ENCODE measurements at regions not wholly inside any gene's neighbourhood (a gene's known extent, or its start where the extent isn't known, plus 50 kb on each side); places are given as distances from the start of the nearest gene placed in this dataset.

DNA sequence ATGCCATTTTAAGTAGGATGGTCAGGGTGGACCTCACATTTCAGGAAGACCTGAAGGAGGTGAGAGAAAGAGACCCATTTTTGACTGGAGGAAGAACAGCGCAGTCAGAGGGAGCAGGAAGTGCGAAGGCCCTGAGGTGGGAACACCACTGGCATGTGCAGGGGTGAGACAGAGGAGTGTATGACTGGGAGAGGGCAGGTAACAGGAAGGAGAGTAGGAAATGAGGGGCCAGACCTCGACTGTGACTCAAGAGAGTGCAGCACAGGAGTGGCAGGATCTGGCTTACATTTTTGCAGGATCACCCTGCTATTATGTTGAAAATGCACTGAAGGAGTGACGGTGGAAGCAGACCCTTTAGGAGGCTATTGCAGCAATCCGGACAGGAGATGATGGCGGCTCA, 117.7 kb upstream of the CDYL start:
- Histone ChIP-seq H3K9me3 (replicated peaks; ENCODE audit: control insufficient read depth, insufficient read depth, low read length) (no peaks in the 10 kb centered on the region), H3K27me3 (ENCODE audit: control insufficient read depth in 2 of 2, insufficient read depth in 2 of 2, low read length in 2 of 2) (no peaks in the 10 kb centered on the region), H3K9me1 (replicated peaks; ENCODE audit: control insufficient read depth, extremely low read depth, insufficient read depth, low read length) (no peaks in the 10 kb centered on the region), H3K9ac (replicated peaks; ENCODE audit: extremely low read depth, insufficient read depth, low read length) (no peak overlapping the region), H3K4me3 (replicated peaks in 1 of 3; ENCODE audit: insufficient read depth in 1 of 3, low read depth in 1 of 3, low read length in 3 of 3) (no peak overlapping the region), H4K20me1 (replicated peaks; ENCODE audit: control insufficient read depth, extremely low read depth, insufficient read depth, low read length) (no peaks in the 10 kb centered on the region), H3K4me1 (ENCODE audit: control insufficient read depth, extremely low read depth, insufficient read depth, low read length) (no peaks in the 10 kb centered on the region), H2AFZ (ENCODE audit: low read depth, low read length) (no peak overlapping the region), H3K79me2 (ENCODE audit: control insufficient read depth, insufficient read depth, low read length) (no peaks in the 10 kb centered on the region), H3K36me3 (ENCODE audit: control insufficient read depth in 2 of 2, extremely low read depth in 1 of 2, insufficient read depth in 2 of 2, low read length in 2 of 2) (no peaks in the 10 kb centered on the region), H3K4me2 (ENCODE audit: insufficient read depth, low read length) (no peak overlapping the region), H3K27ac (ENCODE audit: insufficient read depth, low read depth, low read length) (no peak overlapping the region)
- no peak for DNase-seq (ENCODE audit: low read depth, low spot score)
- ChIA-PET CTCF (no interaction called here), POLR2A (no interaction called here)
- no TSS peak for BruUV-seq (replicated peaks)
- intact Hi-C loops (cut with micrococcal nuclease): no loop called here
- TF ChIP-seq POLR2A (IDR thresholded peaks at IDR 0.05; ENCODE audit: low read depth, low read length) (no peak), JUN (IDR thresholded peaks at IDR 0.05; ENCODE audit: borderline replicate concordance, insufficient read depth, insufficient read length, low read depth) (no peak), POLR2AphosphoS5 (IDR thresholded peaks at IDR 0.05; ENCODE audit: insufficient read depth, low read depth, low read length) (no peak), EZH2 (IDR thresholded peaks at IDR 0.05; ENCODE audit: borderline replicate concordance, low read depth, low read length, severe bottlenecking) (no peak), FOS (IDR thresholded peaks at IDR 0.05; ENCODE audit: borderline replicate concordance, insufficient read depth, low read length) (no peak), MYC (IDR thresholded peaks at IDR 0.05; ENCODE audit: low read depth, low read length) (no peak), GATA2 (IDR thresholded peaks at IDR 0.05; ENCODE audit: insufficient read depth, insufficient read length, low read depth, low read length) (no peak)
- TF ChIP-seq, protein P1, sequence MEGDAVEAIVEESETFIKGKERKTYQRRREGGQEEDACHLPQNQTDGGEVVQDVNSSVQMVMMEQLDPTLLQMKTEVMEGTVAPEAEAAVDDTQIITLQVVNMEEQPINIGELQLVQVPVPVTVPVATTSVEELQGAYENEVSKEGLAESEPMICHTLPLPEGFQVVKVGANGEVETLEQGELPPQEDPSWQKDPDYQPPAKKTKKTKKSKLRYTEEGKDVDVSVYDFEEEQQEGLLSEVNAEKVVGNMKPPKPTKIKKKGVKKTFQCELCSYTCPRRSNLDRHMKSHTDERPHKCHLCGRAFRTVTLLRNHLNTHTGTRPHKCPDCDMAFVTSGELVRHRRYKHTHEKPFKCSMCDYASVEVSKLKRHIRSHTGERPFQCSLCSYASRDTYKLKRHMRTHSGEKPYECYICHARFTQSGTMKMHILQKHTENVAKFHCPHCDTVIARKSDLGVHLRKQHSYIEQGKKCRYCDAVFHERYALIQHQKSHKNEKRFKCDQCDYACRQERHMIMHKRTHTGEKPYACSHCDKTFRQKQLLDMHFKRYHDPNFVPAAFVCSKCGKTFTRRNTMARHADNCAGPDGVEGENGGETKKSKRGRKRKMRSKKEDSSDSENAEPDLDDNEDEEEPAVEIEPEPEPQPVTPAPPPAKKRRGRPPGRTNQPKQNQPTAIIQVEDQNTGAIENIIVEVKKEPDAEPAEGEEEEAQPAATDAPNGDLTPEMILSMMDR (IDR thresholded peaks at IDR 0.05; ENCODE audit: extremely low read depth in 1 of 2, insufficient read depth in 1 of 2, low read depth in 1 of 2, low read length in 2 of 2): no peak
- TF ChIP-seq, protein P2, sequence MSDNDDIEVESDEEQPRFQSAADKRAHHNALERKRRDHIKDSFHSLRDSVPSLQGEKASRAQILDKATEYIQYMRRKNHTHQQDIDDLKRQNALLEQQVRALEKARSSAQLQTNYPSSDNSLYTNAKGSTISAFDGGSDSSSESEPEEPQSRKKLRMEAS (IDR thresholded peaks at IDR 0.05; ENCODE audit: insufficient read depth, insufficient read length): no peak
- FAIRE-seq: no peak
- dilution Hi-C loops (cut with MboI; ENCODE audit: extremely low pct_ligation_motif_present, low sequenced_read_pairs): no loop called here
